ENCODE measurements at regions not wholly inside any gene's neighbourhood (a gene's known extent, or its start where the extent isn't known, plus 50 kb on each side); places are given as distances from the start of the nearest gene placed in this dataset.

GRCh38 chr4:96471956-96472867 is 632.3 kb downstream of the PDHA2 start:
- ATAC-seq (no peak), DNase-seq (no peak)
- intact Hi-C loops (cut with DNase I), result no loop called here
- no peaks in the 10 kb centered on the region for H3K36me3 ChIP-seq
- no peak overlapping the region for H3K27ac ChIP-seq
- H3K27me3 ChIP-seq, result no peaks in the 10 kb centered on the region
- peaks cover 0 to 9% (median 0%) of the 10 kb centered on the region in 12 donors for H3K9me3 ChIP-seq
- no peak overlapping the region for H3K4me3 ChIP-seq
- TF ChIP-seq CTCF (IDR thresholded peaks at IDR 0.05) (no peak), POLR2A (IDR thresholded peaks at IDR 0.05) (no peak)
- no peaks in the 10 kb centered on the region for H3K4me1 ChIP-seq

GRCh38 chr4:96473246-96473645 is 633.4 kb downstream of the PDHA2 start:
- H3K27ac ChIP-seq, result no peak overlapping the region
- DNase-seq (no peak), ATAC-seq (no peak)
- peaks cover 0 to 9% (median 0%) of the 10 kb centered on the region in 12 donors for H3K9me3 ChIP-seq
- no peaks in the 10 kb centered on the region for H3K4me1 ChIP-seq
- no peaks in the 10 kb centered on the region for H3K27me3 ChIP-seq
- 64 to 85% (median 72%) methylated on average over 1 of the region's 1 CpG for WGBS, 4 donors
- H3K36me3 ChIP-seq, result no peaks in the 10 kb centered on the region
- no peak for TF ChIP-seq POLR2A (IDR thresholded peaks at IDR 0.05)
- no peak for TF ChIP-seq CTCF (IDR thresholded peaks at IDR 0.05)
- intact Hi-C loops (cut with DNase I), result no loop called here
- H3K4me3 ChIP-seq, result no peak overlapping the region

GRCh38 chr4:96483308-96484030 is 643.6 kb downstream of the PDHA2 start:
- Histone ChIP-seq H3K36me3 (no peaks in the 10 kb centered on the region), H3K4me3 (no peak overlapping the region), H3K9me3 (peaks cover 0 to 10% (median 0%) of the 10 kb centered on the region in 12 donors), H3K27ac (no peak overlapping the region), H3K27me3 (no peaks in the 10 kb centered on the region), H3K4me1 (no peaks in the 10 kb centered on the region)
- TF ChIP-seq CTCF (IDR thresholded peaks at IDR 0.05) (no peak), POLR2A (IDR thresholded peaks at IDR 0.05) (no peak)
- 69 to 78% (median 76%) methylated on average over 4 of the region's 4 CpGs for WGBS, 4 donors
- intact Hi-C loops (cut with DNase I), result no loop called here
- ATAC-seq (no peak), DNase-seq (no peak)

GRCh38 chr4:96486563-96486962 is 646.7 kb downstream of the PDHA2 start:
- intact Hi-C loops (cut with DNase I), result no loop called here
- DNase-seq (no peak), ATAC-seq (no peak)
- Histone ChIP-seq H3K27me3 (no peaks in the 10 kb centered on the region), H3K4me3 (no peak overlapping the region), H3K9me3 (peaks cover 0 to 6% (median 0%) of the 10 kb centered on the region in 12 donors), H3K36me3 (no peaks in the 10 kb centered on the region), H3K4me1 (no peaks in the 10 kb centered on the region), H3K27ac (no peak overlapping the region)
- TF ChIP-seq POLR2A (IDR thresholded peaks at IDR 0.05), result no peak
- TF ChIP-seq CTCF (IDR thresholded peaks at IDR 0.05), result no peak
